Calu3 (cell line): ENCODE measurements at regions not wholly inside any gene's neighbourhood (a gene's known extent, or its start where the extent isn't known, plus 50 kb on each side); places are given as distances from the start of the nearest gene placed in this dataset.

Experiments
- BruUV-seq: library from RNA; stranded (reverse); fragments of 400-500 nt; replicated peaks from 2 replicates; lab custom pipeline; 2021; lab: Mats Ljungman, UMichigan
- CTCF ChIA-PET: fragments of 300-600 bp; sonication (Branson Sonifier 250); formaldehyde crosslinking; loops from one replicate; lab custom pipeline; 2022; ENCODE audit warnings: antibody characterized with exemption; lab: Charles Lee
- DNase-seq: peaks from one replicate; pipeline ENCODE4 v3.0.0; 2022
- H3K27ac Mint-ChIP-seq: one replicate; pipeline ENCODE4 v1.8.0; 2022; ENCODE audit warnings: mixed read lengths; ENCODE audit not compliant: unreplicated experiment
- H3K27me3 Mint-ChIP-seq: one replicate; pipeline ENCODE4 v1.8.0; 2022; ENCODE audit warnings: mixed read lengths; ENCODE audit not compliant: unreplicated experiment
- H3K36me3 Mint-ChIP-seq: one replicate; pipeline ENCODE4 v1.8.0; 2022; ENCODE audit warnings: mild to moderate bottlenecking, moderate library complexity, mixed read lengths; ENCODE audit not compliant: insufficient read depth, unreplicated experiment
- H3K4me1 Mint-ChIP-seq: one replicate; pipeline ENCODE4 v1.8.0; 2022; ENCODE audit warnings: mild to moderate bottlenecking, low read depth, mixed read lengths; ENCODE audit not compliant: unreplicated experiment
- H3K4me3 Mint-ChIP-seq: one replicate; pipeline ENCODE4 v1.8.0; 2022; ENCODE audit warnings: mild to moderate bottlenecking, low read depth, moderate library complexity, mixed read lengths; ENCODE audit not compliant: unreplicated experiment
- H3K9me3 Mint-ChIP-seq: one replicate; pipeline ENCODE4 v1.8.0; 2022; ENCODE audit warnings: low read depth, mixed read lengths; ENCODE audit not compliant: unreplicated experiment
- intact Hi-C: fragments of 100-400 bp; cut with micrococcal nuclease; formaldehyde crosslinking; loops from one replicate; pipeline ENCODE4 v1.10.0; 2022; ENCODE audit not compliant: unreplicated experiment
- TF ChIP-seq, protein P1 (sequence below): fragments of 200-600 bp; IDR thresholded peaks from one replicate; pipeline ENCODE4 v1.8.0; 2022; ENCODE audit warnings: antibody characterized with exemption; ENCODE audit not compliant: unreplicated experiment

DNA sequence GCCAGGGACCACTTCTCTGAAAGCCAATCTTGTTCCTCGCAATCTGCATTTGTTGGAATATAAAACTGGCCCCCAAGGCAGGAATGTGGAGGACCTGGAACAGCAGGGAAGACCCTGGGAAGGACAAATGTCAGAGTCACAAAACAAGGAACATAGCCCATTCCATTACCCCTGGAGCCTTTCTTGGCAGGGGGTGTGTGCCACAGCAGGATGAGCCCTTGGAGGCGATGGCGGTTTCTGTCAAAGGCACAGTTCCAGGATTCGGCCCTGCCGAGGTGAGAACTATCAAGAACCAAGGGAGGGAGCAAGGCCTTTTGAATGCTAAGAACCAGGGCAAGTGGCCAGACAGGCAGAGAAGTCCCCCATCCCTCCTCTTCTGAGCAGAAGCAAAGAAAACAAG, 204.3 kb downstream of the TRIM29 start:
- DNase-seq = no peak
- Mint-ChIP-seq H3K4me1 (no peaks in the 10 kb centered on the region), H3K36me3 (no peaks in the 10 kb centered on the region), H3K9me3 (no peaks in the 10 kb centered on the region), H3K27ac (no peak overlapping the region), H3K27me3 (peaks cover 90% of the 10 kb centered on the region), H3K4me3 (no peak overlapping the region)
- no TSS peak for BruUV-seq
- intact Hi-C loops = no loop called here
- CTCF ChIA-PET = no interaction called here
- TF ChIP-seq, protein P1, sequence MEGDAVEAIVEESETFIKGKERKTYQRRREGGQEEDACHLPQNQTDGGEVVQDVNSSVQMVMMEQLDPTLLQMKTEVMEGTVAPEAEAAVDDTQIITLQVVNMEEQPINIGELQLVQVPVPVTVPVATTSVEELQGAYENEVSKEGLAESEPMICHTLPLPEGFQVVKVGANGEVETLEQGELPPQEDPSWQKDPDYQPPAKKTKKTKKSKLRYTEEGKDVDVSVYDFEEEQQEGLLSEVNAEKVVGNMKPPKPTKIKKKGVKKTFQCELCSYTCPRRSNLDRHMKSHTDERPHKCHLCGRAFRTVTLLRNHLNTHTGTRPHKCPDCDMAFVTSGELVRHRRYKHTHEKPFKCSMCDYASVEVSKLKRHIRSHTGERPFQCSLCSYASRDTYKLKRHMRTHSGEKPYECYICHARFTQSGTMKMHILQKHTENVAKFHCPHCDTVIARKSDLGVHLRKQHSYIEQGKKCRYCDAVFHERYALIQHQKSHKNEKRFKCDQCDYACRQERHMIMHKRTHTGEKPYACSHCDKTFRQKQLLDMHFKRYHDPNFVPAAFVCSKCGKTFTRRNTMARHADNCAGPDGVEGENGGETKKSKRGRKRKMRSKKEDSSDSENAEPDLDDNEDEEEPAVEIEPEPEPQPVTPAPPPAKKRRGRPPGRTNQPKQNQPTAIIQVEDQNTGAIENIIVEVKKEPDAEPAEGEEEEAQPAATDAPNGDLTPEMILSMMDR = no peak

DNA sequence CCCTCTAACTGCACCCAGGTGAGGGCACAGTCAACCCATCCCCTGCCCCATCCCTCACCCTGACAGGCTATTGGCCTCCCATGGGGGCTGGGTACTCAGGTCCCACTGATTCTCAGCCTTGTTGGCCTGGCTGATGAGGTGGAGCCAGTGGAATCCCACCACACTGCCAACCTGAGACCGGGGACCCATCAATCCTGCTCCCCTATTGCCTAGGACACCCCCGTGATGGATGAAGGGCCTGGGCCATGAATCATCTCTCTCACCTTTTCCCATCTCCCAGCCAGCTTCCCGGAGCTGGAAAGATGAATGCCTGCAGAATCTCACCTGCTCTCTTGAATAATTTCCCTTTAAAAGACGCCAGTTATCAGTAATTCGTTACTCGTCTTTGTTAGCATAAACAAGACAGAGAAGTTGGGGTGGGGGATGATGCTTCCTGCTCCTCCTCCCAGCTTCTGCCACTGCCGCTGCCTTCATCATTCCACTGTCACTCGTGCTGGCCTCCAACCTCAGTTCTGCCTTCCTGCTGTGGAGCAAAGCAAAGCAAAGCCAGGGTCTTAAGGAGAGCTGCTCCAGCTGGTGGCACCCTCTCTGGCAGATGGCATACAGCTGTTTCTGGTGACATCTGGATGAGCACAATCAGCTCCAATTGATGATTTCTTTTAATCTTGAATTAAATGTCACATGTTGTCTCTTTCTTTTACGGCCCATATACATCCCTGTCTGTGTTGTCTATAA, 204.0 kb upstream of the NECTIN1 start:
- CTCF ChIA-PET = no interaction called here
- TF ChIP-seq, protein P1 = no peak
- DNase-seq = no peak
- Mint-ChIP-seq H3K9me3 (no peaks in the 10 kb centered on the region), H3K4me3 (no peak overlapping the region), H3K27me3 (peaks cover 95% of the 10 kb centered on the region), H3K36me3 (no peaks in the 10 kb centered on the region), H3K4me1 (no peaks in the 10 kb centered on the region), H3K27ac (no peak overlapping the region)
- intact Hi-C loops = no loop called here
- no TSS peak for BruUV-seq

DNA sequence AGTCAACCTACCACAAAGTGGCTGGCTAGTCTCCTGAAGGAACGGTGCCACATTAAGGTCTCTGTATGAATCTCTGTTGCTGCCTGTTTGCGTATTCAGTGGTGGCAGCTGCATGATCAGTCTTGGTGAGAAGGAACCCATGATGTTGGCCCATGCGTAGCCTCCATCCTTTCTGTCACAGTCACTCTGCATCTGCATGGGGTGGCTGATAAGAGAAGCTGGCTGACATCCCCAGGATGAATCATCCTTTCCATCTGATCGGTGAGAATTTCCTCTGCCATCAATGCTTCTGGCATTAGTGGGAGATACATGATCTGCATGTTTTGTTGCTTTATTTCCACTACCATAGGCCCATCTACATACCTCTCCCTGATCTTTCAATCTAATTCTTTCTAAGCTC, 199.0 kb upstream of the NECTIN1 start:
- Mint-ChIP-seq H3K9me3 (no peaks in the 10 kb centered on the region), H3K4me3 (no peak overlapping the region), H3K27ac (no peak overlapping the region), H3K27me3 (peaks cover 92% of the 10 kb centered on the region), H3K36me3 (no peaks in the 10 kb centered on the region), H3K4me1 (no peaks in the 10 kb centered on the region)
- DNase-seq = no peak
- CTCF ChIA-PET = no interaction called here
- TF ChIP-seq, protein P1 = no peak
- intact Hi-C loops = no loop called here
- BruUV-seq = no TSS peak

DNA sequence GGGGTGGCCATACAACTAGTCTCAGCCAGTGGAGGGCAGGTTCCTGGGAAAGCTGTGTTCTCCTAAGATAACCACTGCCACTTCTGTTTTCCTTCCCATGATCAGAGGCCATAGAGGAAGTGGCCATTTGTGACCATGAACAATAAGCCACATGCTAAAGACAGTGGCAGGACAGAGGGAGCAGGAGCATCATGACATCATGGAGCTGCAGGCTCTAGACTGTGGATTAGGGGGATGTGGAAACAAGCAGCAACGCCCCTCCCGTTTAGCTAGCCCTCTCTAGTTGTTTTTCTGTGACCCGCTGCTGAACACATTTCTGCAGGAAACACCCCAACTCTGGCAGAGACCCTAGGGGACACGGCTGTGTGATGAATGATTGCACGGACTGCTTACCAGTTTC, 195.0 kb upstream of the NECTIN1 start:
- H3K4me1 Mint-ChIP-seq = no peaks in the 10 kb centered on the region
- H3K36me3 Mint-ChIP-seq = no peaks in the 10 kb centered on the region
- BruUV-seq = no TSS peak
- TF ChIP-seq, protein P1 = no peak
- no peak overlapping the region for H3K27ac Mint-ChIP-seq
- DNase-seq = no peak
- peaks cover 93% of the 10 kb centered on the region for H3K27me3 Mint-ChIP-seq
- intact Hi-C loops = no loop called here
- H3K4me3 Mint-ChIP-seq = no peak overlapping the region
- CTCF ChIA-PET = no interaction called here
- H3K9me3 Mint-ChIP-seq = no peaks in the 10 kb centered on the region
